GM19240 (cell line): ENCODE measurements at regions not wholly inside any gene's neighbourhood (a gene's known extent, or its start where the extent isn't known, plus 50 kb on each side); places are given as distances from the start of the nearest gene placed in this dataset.
"Not testable (repeated sequence)": the region's sequence is repeated elsewhere in the genome, so short reads cannot be mapped to it uniquely, and the experiment has no call there.

Experiments used
- DNase-seq: peaks from one replicate; pipeline ENCODE4 v3.0.0; 2011; ENCODE audit warnings: low spot score; ENCODE audit not compliant: insufficient read length

GRCh38 chr17:51347851-51348584 lies 87.7 kb downstream of the UTP18 start:
- DNase-seq, result no peak

- no peak for DNase-seq
Measured at GRCh38 chr17:51351080-51351479, 90.7 kb downstream of the UTP18 start.

- no peak for DNase-seq
Measured at GRCh38 chr17:51351890-51352289, 91.5 kb downstream of the UTP18 start.

DNA sequence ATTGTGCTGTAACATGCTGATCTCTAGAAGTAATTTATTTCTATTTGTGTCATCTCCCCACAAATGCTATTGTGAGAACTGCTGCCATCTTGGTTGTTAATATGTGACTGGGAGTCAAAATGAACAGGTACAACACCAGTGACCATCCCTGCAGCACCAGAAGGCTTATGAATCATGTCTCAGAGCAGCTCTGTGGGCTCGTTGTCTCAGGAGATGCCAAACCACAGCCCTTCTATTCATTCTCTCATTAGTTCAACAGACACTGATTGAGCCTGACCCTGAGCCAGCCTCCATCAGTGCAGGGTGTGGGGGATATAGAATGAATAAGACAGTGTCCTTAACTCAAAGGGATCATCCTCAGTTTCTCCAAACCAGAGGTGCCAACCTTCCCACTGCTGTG lies 92.5 kb downstream of the UTP18 start:
- no peak for DNase-seq

DNA sequence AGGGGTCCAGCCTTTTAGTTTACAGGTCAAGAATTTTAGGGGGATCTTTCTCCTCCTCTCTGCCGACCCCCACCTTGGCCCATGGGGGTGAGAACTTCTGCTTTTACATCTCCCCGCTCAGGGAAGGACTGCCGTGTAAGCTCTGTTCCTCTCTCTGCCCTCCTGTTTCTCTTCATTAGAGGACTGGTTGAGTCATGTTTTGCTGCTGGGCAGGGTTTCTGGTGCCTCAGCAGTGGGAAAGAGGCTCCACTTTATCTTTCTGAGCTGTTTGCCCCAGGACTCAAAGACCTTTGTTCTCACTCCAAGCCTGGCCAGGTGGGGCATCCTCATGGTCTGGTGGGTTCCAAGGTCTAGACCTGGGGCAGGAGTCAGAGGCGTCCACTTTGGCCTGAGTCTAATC lies 93.0 kb downstream of the UTP18 start:
- DNase-seq, result no peak

GRCh38 chr17:51354936-51355335 lies 94.6 kb downstream of the UTP18 start:
- DNase-seq, result no peak

DNA sequence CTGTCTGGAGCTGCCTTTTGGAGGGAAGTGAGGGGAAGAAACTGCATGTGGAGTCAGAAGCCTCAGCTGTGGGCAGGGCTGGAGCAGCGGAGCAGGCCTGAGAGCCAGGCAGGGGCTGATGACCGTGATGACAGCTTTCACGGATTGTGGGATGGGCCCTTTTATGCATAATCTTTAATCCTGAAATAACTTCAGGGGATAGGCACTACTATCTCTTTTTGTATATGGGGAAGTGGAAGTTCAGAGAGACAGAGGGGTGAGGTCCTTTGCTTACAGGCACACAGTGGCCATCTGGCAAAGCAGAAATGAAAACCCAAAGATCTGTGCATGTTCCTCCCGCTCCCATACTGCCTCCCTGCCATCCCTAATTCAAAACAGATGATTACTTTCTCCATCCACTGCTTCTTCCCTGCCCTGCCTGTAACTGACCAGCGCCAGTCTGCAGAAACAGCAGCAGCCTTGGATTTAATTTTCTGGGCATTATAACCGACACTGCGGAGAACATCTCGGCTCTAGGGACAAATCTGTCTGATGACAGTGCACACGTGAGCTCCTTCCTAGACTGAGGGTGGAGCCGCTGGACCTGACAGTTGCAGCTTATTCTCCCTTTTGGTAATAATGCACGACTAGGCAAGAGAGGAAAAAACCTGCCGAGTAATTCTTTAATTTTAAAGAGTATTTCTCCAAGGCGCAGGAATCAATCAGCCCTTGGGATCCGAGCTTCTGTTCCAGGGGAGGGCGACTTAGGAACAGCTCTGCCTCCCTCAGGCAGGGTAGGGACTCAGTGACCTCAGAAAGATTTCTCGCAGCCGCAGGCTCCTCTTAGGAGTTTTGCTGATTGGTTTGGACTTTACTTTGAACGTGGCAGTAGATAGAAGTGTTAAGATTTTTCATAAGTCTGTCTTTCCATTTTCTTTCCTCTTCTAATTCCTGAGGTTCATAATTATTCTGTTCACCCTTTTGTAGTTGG lies 95.4 kb downstream of the UTP18 start:
- DNase-seq, result no peak

- DNase-seq, result no peak
Measured at GRCh38 chr17:51359055-51359454, 98.7 kb downstream of the UTP18 start.

DNA sequence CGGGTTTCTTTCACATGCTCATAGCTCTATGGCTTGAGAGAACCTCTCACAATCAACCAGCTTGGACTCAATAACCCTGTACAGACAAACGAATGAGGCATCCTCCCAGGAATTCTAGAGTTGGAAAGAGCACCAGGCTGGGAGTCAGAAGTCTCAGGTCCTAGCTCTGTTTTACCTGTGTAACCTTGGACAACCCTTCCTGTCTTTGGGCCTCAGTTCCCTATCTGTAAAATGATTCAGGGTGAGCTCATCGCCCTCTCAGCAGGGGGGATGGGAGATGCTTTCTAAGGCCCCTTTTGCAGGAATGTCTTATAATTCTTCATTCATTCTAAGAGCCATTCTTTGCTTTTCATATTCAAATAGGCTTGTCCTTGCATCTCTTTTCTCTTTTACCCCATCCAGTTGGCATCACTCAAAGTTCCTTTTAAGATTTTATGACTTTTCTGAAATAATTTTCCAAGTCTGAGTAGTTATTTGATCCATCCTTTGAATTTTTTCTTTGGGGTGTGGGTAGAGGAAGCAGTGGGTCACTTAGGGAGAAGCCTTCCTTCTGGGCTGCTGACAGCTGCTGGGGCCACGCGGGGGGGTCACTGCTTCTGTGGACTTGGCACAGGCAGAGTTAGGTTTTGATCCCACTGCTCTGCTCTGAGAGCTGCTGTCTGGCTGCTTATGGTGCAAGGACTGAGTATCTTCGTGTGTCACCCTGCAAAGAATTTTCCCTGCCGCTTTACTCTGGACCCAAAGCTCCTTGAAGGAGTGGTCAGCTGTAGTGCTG lies 102.7 kb downstream of the UTP18 start:
- DNase-seq, result no peak

DNA sequence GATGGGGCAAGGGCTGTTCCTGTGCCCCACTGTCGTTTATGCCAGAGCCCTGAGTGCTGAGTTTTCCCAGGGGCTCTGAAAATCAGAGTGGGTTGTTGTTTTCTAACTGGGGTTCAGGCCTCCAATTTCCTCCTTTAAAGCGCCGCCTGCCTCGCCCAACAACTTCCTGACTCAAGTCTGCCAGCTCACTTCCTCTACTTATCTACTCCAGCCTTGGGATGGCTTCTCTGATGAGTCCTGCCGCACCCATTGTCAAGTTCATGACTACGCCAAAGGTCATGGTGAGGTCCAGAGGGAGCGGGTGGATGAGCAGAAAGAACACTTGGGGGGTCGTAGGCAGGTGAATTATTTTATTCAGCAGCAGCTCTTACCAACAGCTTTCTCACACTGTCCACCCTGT lies 104.7 kb downstream of the UTP18 start:
- DNase-seq, result no peak

DNA sequence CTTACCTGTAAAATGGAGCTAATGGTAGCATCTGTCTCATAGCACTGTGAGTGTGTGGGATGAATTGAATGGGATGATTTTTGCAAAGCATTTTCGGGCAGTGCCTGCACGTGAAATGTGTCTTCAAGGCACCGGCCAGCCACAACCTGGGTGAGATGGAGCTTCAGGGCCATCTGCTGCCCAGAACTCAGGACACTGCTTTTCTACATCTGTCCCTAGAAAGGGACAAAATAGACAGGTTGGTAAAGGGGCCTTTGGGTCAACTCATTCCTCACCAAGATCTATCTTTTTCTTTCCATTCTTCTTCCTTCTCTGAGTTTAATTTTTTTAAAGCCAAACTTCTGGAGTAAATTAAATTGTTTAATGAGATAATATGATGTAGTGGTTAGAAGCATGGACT lies 106.5 kb downstream of the UTP18 start:
- DNase-seq, result no peak

DNA sequence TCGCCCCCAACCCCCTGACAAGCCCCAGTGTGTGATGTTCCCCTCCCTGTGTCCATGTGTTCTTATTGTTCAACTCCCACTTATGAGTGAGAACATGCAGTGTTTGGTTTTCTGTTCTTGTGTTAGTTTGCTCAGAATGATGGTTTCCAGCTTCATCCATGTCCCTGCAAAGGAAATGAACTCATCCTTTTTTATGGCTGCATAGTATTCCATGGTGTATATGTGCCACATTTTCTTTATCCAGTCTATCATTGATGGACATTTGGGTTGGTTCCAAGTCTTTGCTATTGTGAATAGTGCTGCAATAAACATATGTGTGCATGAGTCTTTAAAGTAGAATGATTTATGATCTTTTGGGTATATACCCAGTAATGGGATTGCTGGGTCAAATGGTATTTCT lies 107.5 kb downstream of the UTP18 start:
- DNase-seq, result not testable (repeated sequence)

GRCh38 chr17:51371732-51372151 lies 111.4 kb downstream of the UTP18 start:
- DNase-seq, result no peak

DNA sequence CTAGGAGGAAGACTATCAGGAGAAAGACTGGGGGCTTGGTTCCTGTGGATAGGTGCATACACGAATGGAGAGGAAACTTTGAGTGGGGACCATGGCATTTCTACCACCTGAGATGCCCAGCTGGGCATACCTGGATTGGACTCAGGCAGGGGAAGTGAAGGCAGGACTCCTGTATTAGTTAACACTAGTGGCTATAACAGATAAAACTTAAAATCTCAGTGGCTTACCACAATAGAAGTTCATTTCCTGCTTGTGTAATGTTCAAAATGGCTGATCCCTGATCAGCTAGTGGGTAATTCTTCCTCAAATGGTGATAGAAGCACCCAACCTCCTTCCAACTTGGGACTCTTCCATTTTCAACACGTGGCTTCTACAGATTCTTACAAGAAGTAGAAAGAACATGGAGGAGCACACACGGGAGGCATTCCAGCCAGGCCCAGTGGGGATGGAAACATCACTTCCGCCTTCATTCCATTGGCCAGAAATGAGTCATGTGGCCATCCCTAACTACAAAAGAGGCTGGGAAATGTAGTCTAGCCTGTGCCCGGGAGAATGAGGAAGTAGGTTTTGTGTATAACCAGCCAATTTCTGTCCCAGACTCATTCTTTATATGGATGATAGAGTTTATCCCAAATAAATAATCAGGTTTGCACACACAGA lies 112.1 kb downstream of the UTP18 start:
- DNase-seq, result no peak

DNA sequence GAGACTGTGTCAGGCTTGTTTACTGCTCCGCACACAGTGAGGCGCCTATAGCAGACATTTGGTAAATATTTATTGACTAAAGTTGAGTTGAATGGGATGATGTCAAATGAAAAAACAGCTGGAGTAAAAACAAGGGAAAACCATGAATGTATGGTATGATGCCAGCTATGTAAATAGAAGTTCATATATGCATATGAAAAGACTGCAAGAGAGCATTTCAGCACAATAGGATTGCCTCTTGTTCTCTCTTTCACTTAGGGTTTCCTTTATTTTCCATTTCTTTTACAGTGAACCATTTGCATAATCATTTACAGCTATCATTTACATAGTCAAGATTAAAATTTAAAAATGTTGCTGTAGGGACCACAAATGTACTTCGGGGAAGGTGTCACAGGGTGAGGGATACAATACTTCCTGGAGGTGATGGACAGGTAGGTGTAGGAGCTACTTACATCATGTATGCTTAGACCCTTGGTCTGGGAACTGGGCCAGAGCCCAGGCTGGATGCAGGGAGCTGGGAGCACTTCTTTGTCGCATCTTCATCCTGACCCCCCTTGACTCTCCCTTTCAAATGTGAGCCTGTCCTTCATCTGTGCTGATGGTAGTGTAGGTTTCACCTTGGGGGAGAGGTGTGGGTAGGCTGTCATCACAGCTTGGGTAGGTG lies 113.3 kb downstream of the UTP18 start:
- no peak for DNase-seq

GRCh38 chr17:51374209-51374608 lies 113.9 kb downstream of the UTP18 start:
- no peak for DNase-seq

GRCh38 chr17:51375771-51376170 lies 115.4 kb downstream of the UTP18 start:
- no peak for DNase-seq

GRCh38 chr17:51376739-51377138 lies 116.4 kb downstream of the UTP18 start:
- DNase-seq, result no peak

DNA sequence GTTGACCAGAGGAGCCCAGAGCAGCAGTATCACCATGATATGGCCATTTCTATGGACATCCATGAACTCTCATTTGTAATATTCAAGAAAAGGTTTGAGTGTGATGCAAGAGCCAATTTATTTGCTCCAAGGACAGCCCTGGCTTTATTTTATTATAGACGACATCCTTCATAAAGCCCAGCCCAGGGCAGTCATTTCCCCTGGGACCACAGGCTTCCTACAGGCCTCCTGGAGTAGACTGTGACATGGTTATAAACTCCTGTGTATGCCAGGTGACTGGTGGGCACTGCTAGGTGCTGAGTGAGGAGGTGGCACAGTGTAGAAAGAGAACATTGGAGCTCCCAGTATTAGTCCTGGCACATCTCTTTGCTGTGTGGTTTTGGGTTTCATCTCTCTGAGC lies 120.9 kb downstream of the UTP18 start:
- no peak for DNase-seq

DNA sequence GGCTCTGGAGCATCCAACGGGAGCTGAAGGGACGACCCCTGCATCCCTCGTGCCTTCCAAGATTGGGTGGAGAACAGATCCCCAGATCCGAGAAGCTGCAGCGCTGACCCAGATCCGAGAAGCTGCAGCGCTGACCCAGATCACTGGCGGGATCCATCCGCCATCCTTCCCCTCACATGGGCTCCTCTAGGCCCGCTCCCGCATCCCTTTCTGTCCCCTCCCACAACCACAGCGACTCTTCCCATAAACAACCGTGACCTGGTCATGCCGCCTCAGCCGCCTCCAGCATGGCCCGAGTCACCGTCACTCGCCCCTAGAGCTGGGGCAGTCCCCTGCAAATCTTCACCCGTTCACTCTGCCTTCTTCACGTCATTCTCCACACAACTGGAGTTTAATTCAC lies 124.9 kb downstream of the UTP18 start:
- DNase-seq, result no peak

- DNase-seq, result no peak
Measured at GRCh38 chr17:51387582-51387981, 127.2 kb downstream of the UTP18 start.
